ENCODE measurements at regions not wholly inside any gene's neighbourhood (a gene's known extent, or its start where the extent isn't known, plus 50 kb on each side); places are given as distances from the start of the nearest gene placed in this dataset.

- H3K4me1 ChIP-seq (ENCODE audit: control insufficient read depth, insufficient read depth, low read length) = no peaks in the 10 kb centered on the region
- no peak for TF ChIP-seq ZEB2 (tag by site-specific recombination; IDR thresholded peaks at IDR 0.05)
- no peaks in the 10 kb centered on the region for H3K9me3 ChIP-seq (ENCODE audit: control insufficient read depth, insufficient read depth, low read depth, low read length)
- ChIA-PET POLR2A (no interaction called here), CTCF (interaction anchor here (0.7 kb wide), 1 partner anchor 1504 kb away, joined by 3 read pairs; no protein-coding TSS in a partner anchor)
- H3K4me3 ChIP-seq (ENCODE audit: low read depth, low read length) = no peak overlapping the region
- no peak overlapping the region for H3K27ac ChIP-seq (ENCODE audit: extremely low read depth, low read depth, low read length)
- H3K36me3 ChIP-seq (ENCODE audit: control insufficient read depth in 2 of 2, insufficient read depth in 1 of 2, low read length in 2 of 2) = no peaks in the 10 kb centered on the region
Measured at GRCh38 chr7:51757960-51758359, 441.4 kb upstream of the COBL start.

- peaks cover 6% of the 10 kb centered on the region; the same call in 1 of the 2 replicates for H3K4me1 ChIP-seq (ENCODE audit: control insufficient read depth, insufficient read depth, low read length)
- no peak overlapping the region for H3K4me3 ChIP-seq (ENCODE audit: low read depth, low read length)
- CTCF ChIA-PET = no interaction called here
- no peaks in the 10 kb centered on the region for H3K36me3 ChIP-seq (ENCODE audit: control insufficient read depth in 2 of 2, insufficient read depth in 1 of 2, low read length in 2 of 2)
- no peaks in the 10 kb centered on the region for H3K9me3 ChIP-seq (ENCODE audit: control insufficient read depth, insufficient read depth, low read depth, low read length)
- no peak overlapping the region for H3K27ac ChIP-seq (ENCODE audit: extremely low read depth, low read depth, low read length)
- POLR2A ChIA-PET = no interaction called here
- TF ChIP-seq ZNF354C (tag by site-specific recombination; IDR thresholded peaks at IDR 0.05; ENCODE audit: borderline replicate concordance, low read depth) (no peak), ZBTB1 (tag by site-specific recombination; IDR thresholded peaks at IDR 0.05) (no peak), ZNF76 (tag by site-specific recombination; IDR thresholded peaks at IDR 0.05; ENCODE audit: borderline replicate concordance, low read depth) (no peak), ZNF248 (tag by site-specific recombination; IDR thresholded peaks at IDR 0.05) (no peak), ZNF112 (tag by site-specific recombination; IDR thresholded peaks at IDR 0.05) (no peak), ZNF449 (tag by site-specific recombination; IDR thresholded peaks at IDR 0.05) (no peak), ZNF513 (tag by site-specific recombination; IDR thresholded peaks at IDR 0.05) (no peak), RBAK (tag by site-specific recombination; IDR thresholded peaks at IDR 0.05) (no peak), HIC1 (tag by site-specific recombination; IDR thresholded peaks at IDR 0.05) (no peak), ATF2 (tag by site-specific recombination; IDR thresholded peaks at IDR 0.05; ENCODE audit: low read depth) (no peak), ZNF639 (tag by site-specific recombination; IDR thresholded peaks at IDR 0.05) (no peak), ZNF585B (tag by site-specific recombination; IDR thresholded peaks at IDR 0.05) (no peak), ZNF26 (tag by site-specific recombination; IDR thresholded peaks at IDR 0.05) (no peak), ZNF600 (tag by site-specific recombination; IDR thresholded peaks at IDR 0.05) (no peak), ZNF571 (tag by site-specific recombination; IDR thresholded peaks at IDR 0.05) (no peak), TRIM28 (IDR thresholded peaks at IDR 0.05; ENCODE audit: borderline replicate concordance, low read length) (no peak), ZSCAN5A (tag by site-specific recombination; IDR thresholded peaks at IDR 0.05) (no peak), REST (tag by site-specific recombination; IDR thresholded peaks at IDR 0.05) (no peak), ZNF514 (tag by site-specific recombination; IDR thresholded peaks at IDR 0.05) (no peak)
Measured at GRCh38 chr7:51732951-51733350, 416.3 kb upstream of the COBL start.

Measured in HEK293 (cell line).